ENCODE measurements at regions not wholly inside any gene's neighbourhood (a gene's known extent, or its start where the extent isn't known, plus 50 kb on each side); places are given as distances from the start of the nearest gene placed in this dataset.

- TF ChIP-seq CTCF (IDR thresholded peaks at IDR 0.05; ENCODE audit: borderline replicate concordance, insufficient read depth, low read depth, low read length), result no peak
- no peak overlapping the region for H3K4me3 ChIP-seq (ENCODE audit: low read depth, low read length)
These were observed 61.9 kb upstream of the TLE3 start for GRCh38 chr15:70159713-70160009.

- H3K4me3 ChIP-seq (ENCODE audit: low read depth, low read length), result no peak overlapping the region
- TF ChIP-seq CTCF (IDR thresholded peaks at IDR 0.05; ENCODE audit: borderline replicate concordance, insufficient read depth, low read depth, low read length), result no peak
These were observed 61.4 kb upstream of the TLE3 start for GRCh38 chr15:70159001-70159712.

- TF ChIP-seq CTCF (IDR thresholded peaks at IDR 0.05; ENCODE audit: borderline replicate concordance, insufficient read depth, low read depth, low read length), result no peak
- H3K4me3 ChIP-seq (ENCODE audit: low read depth, low read length), result no peak overlapping the region
These were observed 60.7 kb upstream of the TLE3 start for GRCh38 chr15:70158309-70159000.

GRCh38 chr15:70156671-70157271, 59.1 kb upstream of the TLE3 start:
- no peak overlapping the region for H3K4me3 ChIP-seq (ENCODE audit: low read depth, low read length)
- TF ChIP-seq CTCF (IDR thresholded peaks at IDR 0.05; ENCODE audit: borderline replicate concordance, insufficient read depth, low read depth, low read length), result no peak

- H3K4me3 ChIP-seq (ENCODE audit: low read depth, low read length), result no peak overlapping the region
- no peak for TF ChIP-seq CTCF (IDR thresholded peaks at IDR 0.05; ENCODE audit: borderline replicate concordance, insufficient read depth, low read depth, low read length)
These were observed 57.1 kb upstream of the TLE3 start for GRCh38 chr15:70154718-70155347.

GRCh38 chr15:70153921-70154717, 56.4 kb upstream of the TLE3 start:
- TF ChIP-seq CTCF (IDR thresholded peaks at IDR 0.05; ENCODE audit: borderline replicate concordance, insufficient read depth, low read depth, low read length), result no peak
- H3K4me3 ChIP-seq (ENCODE audit: low read depth, low read length), result no peak overlapping the region

Data from GM12875 (cell line).